Lung (tissue), 11 donors: ENCODE measurements at regions not wholly inside any gene's neighbourhood (a gene's known extent, or its start where the extent isn't known, plus 50 kb on each side); places are given as distances from the start of the nearest gene placed in this dataset.

Source experiments
- ATAC-seq: fragments of 200-7000 bp; cut with Tn5 transposase; one replicate; pipeline ENCODE4 v1.9.1; 2020; ENCODE audit warnings: moderate number of reproducible peaks; ENCODE audit not compliant: insufficient read depth, low FRiP score
- DNase-seq, 3 donors: peaks; one replicate each; pipeline ENCODE4 v3.0.0-alpha.2; 2013 to 2017
- H3K27ac ChIP-seq, 2 donors: one replicate each; pipeline ENCODE4 v1.5.1; 2013; ENCODE audit warnings: mild to moderate bottlenecking in 2 of 2, moderate library complexity in 2 of 2, control low read depth in 1 of 2, inconsistent platforms in 1 of 2, low read depth in 1 of 2, low read length in 1 of 2
- H3K27me3 ChIP-seq, 3 donors: one replicate each; pipeline ENCODE4 v1.5.1; 2013; ENCODE audit warnings: low read length in 2 of 3; ENCODE audit not compliant: control insufficient read depth in 3 of 3, insufficient read depth in 3 of 3
- H3K36me3 ChIP-seq, 4 donors: one replicate each; pipeline ENCODE4 v1.5.1; 2013; ENCODE audit warnings: low read length in 4 of 4, mild to moderate bottlenecking in 1 of 4, moderate library complexity in 1 of 4; ENCODE audit not compliant: control insufficient read depth in 4 of 4, insufficient read depth in 4 of 4
- H3K4me1 ChIP-seq, 5 donors: one replicate each; pipeline ENCODE4 v1.5.1; 2013; ENCODE audit warnings: low read length in 5 of 5, mild to moderate bottlenecking in 2 of 5, moderate library complexity in 1 of 5; ENCODE audit not compliant: control insufficient read depth in 5 of 5, insufficient read depth in 5 of 5
- H3K4me3 ChIP-seq: one replicate; pipeline ENCODE4 v1.5.1; 2013; ENCODE audit warnings: mild to moderate bottlenecking, control low read depth, moderate library complexity
- H3K9ac ChIP-seq, 2 donors: one replicate each; pipeline ENCODE4 v1.5.1; 2013; ENCODE audit warnings: low read length in 2 of 2, control low read depth in 1 of 2; ENCODE audit not compliant: insufficient read depth in 1 of 2
- H3K9me3 ChIP-seq, 4 donors: one replicate each; pipeline ENCODE4 v1.5.1; 2013; ENCODE audit warnings: low read length in 3 of 4, mild to moderate bottlenecking in 1 of 4, moderate library complexity in 1 of 4; ENCODE audit not compliant: control insufficient read depth in 4 of 4, insufficient read depth in 3 of 4
- WGBS, 2 donors: extraction: QIAGEN DNeasy Blood & Tissue Kit; methylation state at CpG; one replicate each; pipeline ENCODE4 v1.1.7; 2013; 5-methylcytosine and 5-hydroxymethylcytosine counted together
- TF ChIP-seq, protein P1 (sequence below): IDR thresholded peaks from 2 replicates; pipeline ENCODE4 v1.5.1; 2012; ENCODE audit warnings: mild to moderate bottlenecking; ENCODE audit errors: control extremely low read depth, extremely low read depth
- donor health status: control.
- donor health status: control.
- donor health status: Bipolar disorder and iron deficiency.
- donor health status: healthy.
- donor health status: DM: yes; HTN: yes; CAD: no.

DNA sequence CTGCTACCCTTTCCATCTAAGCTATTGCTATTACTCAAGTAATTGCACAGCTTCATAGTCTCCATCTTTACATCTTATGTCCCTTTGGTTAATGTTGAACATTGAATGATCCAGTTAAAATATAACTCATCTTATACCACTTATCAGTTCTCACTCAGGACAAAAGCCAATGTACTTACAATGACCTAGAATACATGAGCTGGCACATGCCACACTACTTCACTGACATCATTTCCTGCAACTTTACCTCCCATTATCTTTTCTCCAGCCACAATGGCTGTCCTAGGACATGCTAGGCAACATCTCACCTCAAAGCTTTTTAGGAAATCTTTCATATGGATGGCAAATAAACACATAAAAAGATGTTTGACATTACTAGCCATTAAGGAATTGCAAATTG lies 309.2 kb downstream of the FOXG1 start:
- no peak overlapping the region for H3K9ac ChIP-seq
- no peak overlapping the region for H3K4me3 ChIP-seq
- ATAC-seq (no peak), DNase-seq (no peak)
- TF ChIP-seq, protein P1, sequence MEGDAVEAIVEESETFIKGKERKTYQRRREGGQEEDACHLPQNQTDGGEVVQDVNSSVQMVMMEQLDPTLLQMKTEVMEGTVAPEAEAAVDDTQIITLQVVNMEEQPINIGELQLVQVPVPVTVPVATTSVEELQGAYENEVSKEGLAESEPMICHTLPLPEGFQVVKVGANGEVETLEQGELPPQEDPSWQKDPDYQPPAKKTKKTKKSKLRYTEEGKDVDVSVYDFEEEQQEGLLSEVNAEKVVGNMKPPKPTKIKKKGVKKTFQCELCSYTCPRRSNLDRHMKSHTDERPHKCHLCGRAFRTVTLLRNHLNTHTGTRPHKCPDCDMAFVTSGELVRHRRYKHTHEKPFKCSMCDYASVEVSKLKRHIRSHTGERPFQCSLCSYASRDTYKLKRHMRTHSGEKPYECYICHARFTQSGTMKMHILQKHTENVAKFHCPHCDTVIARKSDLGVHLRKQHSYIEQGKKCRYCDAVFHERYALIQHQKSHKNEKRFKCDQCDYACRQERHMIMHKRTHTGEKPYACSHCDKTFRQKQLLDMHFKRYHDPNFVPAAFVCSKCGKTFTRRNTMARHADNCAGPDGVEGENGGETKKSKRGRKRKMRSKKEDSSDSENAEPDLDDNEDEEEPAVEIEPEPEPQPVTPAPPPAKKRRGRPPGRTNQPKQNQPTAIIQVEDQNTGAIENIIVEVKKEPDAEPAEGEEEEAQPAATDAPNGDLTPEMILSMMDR = no peak
- peaks cover 0 to 1% (median 0%) of the 10 kb centered on the region in 4 donors for H3K9me3 ChIP-seq
- H3K36me3 ChIP-seq = no peaks in the 10 kb centered on the region
- no peaks in the 10 kb centered on the region for H3K27me3 ChIP-seq
- H3K4me1 ChIP-seq = no peaks in the 10 kb centered on the region
- no peak overlapping the region for H3K27ac ChIP-seq

DNA sequence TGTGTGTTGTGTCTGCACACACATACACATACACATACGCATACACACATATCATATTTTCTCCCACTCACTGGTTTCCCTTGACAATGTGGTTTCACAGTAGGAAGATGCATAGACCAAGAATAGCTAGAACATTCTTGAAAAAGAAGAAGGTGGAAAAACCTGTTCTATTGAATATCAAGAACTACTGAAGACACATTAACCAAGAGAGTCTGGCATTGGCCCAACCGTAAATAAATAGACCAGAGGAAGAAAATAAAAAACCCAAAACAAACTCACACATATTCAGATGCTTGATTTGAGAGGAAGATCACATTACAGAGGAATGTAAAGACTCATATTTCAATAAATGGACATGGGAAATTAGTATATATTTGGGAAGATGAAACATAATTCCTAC lies 311.3 kb downstream of the FOXG1 start:
- Histone ChIP-seq H3K36me3 (no peaks in the 10 kb centered on the region), H3K27ac (no peak overlapping the region), H3K4me3 (no peak overlapping the region), H3K9me3 (no peaks in the 10 kb centered on the region), H3K9ac (no peak overlapping the region), H3K4me1 (no peaks in the 10 kb centered on the region), H3K27me3 (no peaks in the 10 kb centered on the region)
- TF ChIP-seq, protein P1 = no peak
- WGBS, 2 donors = 89 to 92% methylated on average over 2 of the region's 2 CpGs
- no peak for ATAC-seq
- no peak for DNase-seq

DNA sequence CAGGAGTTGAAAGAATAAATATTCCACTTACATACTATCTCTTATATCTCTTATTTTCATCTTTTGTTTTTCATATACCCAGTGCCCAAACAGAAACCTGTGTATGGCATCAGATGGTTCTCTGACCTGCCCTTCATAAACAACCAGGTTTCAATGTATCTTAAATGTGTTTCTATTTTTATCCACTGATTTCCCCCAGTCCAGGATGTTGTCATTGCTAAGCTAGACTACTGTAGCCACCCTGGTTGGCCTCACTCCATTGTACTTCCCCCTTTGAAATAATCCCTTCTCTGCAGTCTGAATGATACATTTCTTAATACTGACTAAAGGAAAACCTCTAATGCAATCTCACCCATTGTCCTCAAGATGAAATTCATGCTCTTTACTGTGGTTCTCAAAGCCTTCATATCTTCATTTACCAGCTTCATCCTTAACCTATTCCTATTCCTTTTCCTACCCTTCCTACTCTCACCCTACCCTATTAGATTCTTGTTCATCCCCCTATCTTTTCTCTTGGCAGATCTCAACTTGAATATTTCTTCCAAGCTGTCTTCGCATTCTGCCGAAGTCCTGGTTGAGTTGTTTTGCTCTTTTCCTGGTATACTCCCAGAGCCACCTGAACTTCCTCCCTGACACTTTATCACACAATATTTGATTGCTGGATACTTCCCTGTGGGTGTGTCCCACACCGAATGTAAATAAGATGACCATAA lies 312.4 kb downstream of the FOXG1 start:
- no peaks in the 10 kb centered on the region for H3K27me3 ChIP-seq
- no peaks in the 10 kb centered on the region for H3K9me3 ChIP-seq
- TF ChIP-seq, protein P1 = no peak
- no peaks in the 10 kb centered on the region for H3K4me1 ChIP-seq
- no peak overlapping the region for H3K27ac ChIP-seq
- 73 to 87% methylated on average over 3 of the region's 3 CpGs for WGBS, 2 donors
- ATAC-seq (no peak), DNase-seq (no peak)
- H3K36me3 ChIP-seq = no peaks in the 10 kb centered on the region
- no peak overlapping the region for H3K9ac ChIP-seq
- H3K4me3 ChIP-seq = no peak overlapping the region

DNA sequence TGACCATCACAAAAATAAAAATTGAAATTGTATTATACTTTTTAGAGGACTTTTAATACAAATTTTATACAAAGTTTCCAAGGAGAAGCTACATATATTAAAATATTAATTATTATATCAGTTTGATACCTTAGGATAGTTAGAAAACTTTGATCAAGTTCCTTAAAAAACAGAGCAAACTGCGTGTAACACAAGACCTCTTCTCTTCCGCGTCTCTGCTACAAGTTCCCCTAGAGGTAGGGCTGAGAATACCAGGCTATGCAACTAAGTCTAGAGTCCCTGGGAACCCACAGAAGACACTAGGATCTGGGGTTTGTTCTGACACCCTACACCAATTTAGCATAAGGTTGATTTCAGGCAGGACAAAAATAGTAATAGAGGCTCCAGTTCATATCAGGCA lies 319.0 kb downstream of the FOXG1 start:
- Histone ChIP-seq H3K27ac (no peak overlapping the region), H3K4me1 (no peaks in the 10 kb centered on the region), H3K27me3 (no peaks in the 10 kb centered on the region), H3K9me3 (no peaks in the 10 kb centered on the region), H3K36me3 (no peaks in the 10 kb centered on the region), H3K9ac (no peak overlapping the region), H3K4me3 (no peak overlapping the region)
- ATAC-seq = no peak
- DNase-seq = no peak
- 25 to 36% methylated on average over 3 of the region's 3 CpGs for WGBS, 2 donors
- TF ChIP-seq, protein P1 = no peak
